Activated CD8-positive, alpha-beta memory T cell treated with anti-CD3 and anti-CD28 coated beads for 24 hours (primary cell): ENCODE measurements at regions not wholly inside any gene's neighbourhood (a gene's known extent, or its start where the extent isn't known, plus 50 kb on each side); places are given as distances from the start of the nearest gene placed in this dataset.
"Not testable (repeated sequence)": the region's sequence is repeated elsewhere in the genome, so short reads cannot be mapped to it uniquely, and the experiment has no call there.

ENCODE experiments used
- DNase-seq: peaks from one replicate; pipeline ENCODE4 v3.0.0-alpha.2; 2020

DNA sequence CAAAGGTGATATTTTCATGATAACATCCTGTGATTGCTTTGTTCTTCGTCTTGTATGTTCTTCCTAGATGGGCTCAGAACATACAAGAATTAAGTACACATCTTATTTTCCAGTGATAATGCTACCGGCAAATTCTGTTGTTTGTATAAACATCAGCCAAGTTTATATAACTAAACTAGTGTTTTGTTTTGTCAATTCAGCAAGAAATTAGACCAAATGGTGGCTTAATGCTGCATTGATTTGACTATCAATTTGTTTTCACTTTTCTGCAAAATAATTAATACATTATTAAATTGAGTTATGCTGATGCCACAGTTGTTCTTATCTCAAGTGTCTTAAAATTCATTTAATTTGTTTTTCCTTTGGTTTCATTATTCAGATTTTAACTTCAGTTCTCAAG is 177.7 kb downstream of the OR4F29 start:
- not testable (repeated sequence) for DNase-seq

DNA sequence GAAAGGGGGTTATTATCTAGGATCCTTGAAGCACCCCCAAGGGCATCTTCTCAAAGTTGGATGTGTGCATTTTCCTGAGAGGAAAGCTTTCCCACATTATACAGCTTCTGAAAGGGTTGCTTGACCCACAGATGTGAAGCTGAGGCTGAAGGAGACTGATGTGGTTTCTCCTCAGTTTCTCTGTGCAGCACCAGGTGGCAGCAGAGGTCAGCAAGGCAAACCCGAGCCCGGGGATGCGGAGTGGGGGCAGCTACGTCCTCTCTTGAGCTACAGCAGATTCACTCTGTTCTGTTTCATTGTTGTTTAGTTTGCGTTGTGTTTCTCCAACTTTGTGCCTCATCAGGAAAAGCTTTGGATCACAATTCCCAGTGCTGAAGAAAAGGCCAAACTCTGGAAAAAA is 183.7 kb downstream of the OR4F29 start:
- peak; percentile 82 for DNase-seq
